ENCODE measurements at regions not wholly inside any gene's neighbourhood (a gene's known extent, or its start where the extent isn't known, plus 50 kb on each side); places are given as distances from the start of the nearest gene placed in this dataset.

GRCh38 chr9:135228345-135228982, 141.0 kb downstream of the OLFM1 start:
- no peak for TF ChIP-seq CTCF (IDR thresholded peaks at IDR 0.05; ENCODE audit: insufficient read depth, low read length)
- no peak for TF ChIP-seq POLR2AphosphoS5 (IDR thresholded peaks at IDR 0.05; ENCODE audit: low read depth)
- TF ChIP-seq GABPA (IDR thresholded peaks at IDR 0.05; ENCODE audit: low read depth) = no peak
- TF ChIP-seq REST (IDR thresholded peaks at IDR 0.05; ENCODE audit: insufficient replicate concordance, low read depth) = no peak
